ENCODE measurements at regions not wholly inside any gene's neighbourhood (a gene's known extent, or its start where the extent isn't known, plus 50 kb on each side); places are given as distances from the start of the nearest gene placed in this dataset.
"Not testable (repeated sequence)": the region's sequence is repeated elsewhere in the genome, so short reads cannot be mapped to it uniquely, and the experiment has no call there.

DNA sequence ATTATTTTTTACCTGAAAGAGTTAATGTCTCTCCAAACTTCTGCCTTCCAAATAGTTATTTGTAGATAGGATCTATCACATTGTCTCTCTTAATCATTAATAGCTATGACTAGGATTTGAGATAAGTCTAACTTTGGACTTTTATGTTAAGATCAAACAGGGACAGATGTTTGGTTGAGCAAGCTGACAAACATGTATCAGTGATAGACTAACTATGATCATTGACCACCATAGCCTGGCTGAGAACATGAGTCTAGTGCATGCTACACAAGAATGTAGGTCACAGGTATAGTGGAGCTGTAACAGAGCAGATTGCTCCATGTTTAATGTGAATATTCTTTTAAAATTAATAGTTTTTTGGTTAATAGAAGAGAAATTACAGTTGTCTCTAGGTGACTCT, 52.0 kb downstream of the SYT15B start:
- not testable (repeated sequence) for DNase-seq

DNA sequence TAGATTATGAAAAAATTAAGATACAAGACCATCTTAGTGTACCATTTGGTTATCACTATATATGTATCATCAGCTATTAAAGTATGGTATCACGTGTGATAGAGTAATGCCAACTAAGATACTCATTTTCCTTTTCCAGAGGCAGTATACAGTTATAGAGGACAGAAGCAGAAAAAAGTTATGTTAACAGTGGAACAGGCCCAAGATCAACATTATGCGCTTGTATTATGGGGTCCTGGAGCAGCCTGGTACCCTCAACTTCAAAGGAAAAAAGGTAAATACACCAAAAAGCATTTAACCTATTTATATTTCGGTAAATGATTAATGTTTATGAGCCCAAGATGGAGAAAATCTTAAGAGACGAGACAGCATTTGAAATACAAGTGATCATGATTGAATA, 52.9 kb downstream of the SYT15B start:
- not testable (repeated sequence) for DNase-seq

DNA sequence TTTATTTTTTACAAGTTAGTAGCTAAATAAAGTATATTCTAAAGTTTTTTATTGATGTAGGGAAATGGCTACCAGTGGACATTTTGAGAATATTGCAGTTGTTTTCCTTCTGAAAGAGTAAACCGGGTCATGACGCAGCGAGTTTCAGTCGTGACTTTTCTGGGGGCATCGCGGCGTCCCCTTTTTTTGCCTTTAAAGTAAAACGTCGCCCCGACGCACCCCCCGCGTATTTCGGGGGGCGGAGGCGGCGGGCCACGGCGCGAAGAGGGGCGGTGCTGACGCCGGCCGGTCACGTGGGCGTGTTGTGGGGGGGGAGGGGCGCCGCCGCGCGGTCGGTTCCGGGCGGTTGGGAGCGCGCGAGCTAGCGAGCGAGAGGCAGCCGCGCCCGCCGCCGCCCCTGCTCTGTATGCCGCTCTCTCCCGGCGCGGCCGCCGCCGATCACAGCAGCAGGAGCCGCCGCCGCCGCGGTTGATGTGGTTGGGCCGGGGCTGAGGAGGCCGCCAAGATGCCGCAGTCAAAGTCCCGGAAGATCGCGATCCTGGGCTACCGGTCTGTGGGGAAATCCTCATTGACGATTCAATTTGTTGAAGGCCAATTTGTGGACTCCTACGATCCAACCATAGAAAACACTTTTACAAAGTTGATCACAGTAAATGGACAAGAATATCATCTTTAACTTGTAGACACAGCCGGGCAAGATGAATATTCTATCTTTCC, 57.5 kb downstream of the SYT15B start:
- peak; percentile 78 for DNase-seq

DNA sequence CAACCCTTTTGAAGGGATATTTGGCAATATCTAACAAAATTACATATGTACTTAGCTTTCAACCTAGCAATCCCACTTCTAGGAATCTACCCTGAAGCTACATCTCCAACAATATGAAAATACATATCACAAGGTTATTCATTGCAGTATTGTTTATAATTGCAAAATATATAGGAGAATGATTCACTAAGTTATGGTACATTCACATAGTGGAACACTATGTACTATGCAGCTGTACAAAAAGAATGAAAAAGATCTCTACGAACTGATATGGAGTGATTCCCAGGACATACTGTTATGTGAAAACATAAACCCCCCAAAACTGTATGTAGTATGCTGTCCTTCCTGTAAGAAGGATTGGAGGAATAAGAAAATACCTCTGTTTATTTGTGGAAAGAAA, 62.1 kb downstream of the SYT15B start:
- not testable (repeated sequence) for DNase-seq

DNA sequence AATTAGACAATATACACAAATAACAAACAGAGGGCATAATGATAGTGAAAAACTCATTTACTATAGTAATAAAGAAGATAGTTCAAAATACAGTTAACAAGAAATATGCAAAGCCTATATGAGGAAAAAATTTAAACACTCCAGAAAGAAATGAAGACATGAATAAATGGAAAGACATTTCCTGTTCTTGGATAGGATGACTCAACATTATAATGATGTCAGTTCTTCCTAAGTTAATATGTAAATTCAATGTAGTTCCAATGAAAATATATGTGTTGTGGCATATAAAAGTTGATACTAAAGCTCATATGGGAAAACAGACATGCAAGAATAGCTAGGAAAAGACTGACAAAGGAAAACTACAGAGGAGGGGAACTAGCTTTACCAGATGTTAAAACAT, 63.5 kb downstream of the SYT15B start:
- not testable (repeated sequence) for DNase-seq

DNA sequence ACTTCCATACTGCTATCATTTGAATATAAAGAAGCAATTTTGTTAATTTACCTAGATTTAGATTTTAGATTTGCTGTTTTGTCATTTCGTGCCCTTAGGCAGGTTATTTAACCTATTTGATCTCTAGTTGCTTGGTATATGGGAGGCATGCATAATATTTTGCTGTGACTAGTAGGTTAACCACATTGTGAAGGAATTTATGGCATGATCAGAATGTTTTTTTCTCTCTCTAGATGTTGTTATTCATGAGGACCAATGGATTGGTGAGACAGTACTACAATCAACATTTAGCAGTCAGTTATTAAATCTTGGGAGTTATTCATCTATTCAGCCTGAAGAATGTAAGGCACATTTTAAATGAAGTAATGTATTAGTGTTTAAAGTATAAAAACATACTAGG, 67.2 kb downstream of the SYT15B start:
- DNase-seq = not testable (repeated sequence)

DNA sequence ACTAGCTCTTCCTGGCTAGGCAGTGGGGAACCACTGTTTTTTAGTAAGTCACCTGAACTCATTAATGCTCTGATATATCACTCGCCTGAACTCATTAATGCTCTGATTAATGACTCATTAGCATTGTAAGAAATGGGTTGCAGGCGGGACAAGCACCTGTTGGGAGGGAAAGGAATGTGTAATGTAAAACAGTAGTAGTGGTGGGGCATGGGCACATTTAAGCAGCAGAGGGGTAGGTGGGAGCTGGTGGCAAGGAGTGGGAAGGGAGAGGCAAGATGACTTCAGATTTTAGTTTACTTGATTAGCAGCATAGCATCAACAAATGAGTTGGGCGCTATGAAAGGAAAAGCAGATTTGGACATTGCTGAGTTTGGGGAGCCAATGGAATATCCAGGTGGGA, 68.2 kb downstream of the SYT15B start:
- DNase-seq = not testable (repeated sequence)

DNA sequence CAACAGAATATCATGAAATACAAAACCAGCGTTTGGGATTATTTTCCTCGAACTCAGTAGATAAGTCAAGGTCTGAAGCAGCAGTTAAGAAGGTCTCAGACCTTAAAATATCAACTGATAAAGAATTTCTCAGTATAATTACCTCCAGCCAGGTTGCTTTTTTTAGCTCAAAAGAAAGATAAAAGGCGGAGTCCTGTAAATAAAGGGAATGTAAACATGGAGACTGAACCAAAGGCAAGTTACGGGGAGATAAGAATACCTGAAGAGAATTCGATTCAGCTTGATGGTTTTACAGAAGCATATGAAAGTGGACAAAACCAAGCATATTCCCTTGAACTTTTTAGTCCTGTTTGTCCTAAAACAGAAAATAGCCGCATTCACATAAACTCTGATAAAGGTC, 73.1 kb downstream of the SYT15B start:
- DNase-seq = not testable (repeated sequence)

DNA sequence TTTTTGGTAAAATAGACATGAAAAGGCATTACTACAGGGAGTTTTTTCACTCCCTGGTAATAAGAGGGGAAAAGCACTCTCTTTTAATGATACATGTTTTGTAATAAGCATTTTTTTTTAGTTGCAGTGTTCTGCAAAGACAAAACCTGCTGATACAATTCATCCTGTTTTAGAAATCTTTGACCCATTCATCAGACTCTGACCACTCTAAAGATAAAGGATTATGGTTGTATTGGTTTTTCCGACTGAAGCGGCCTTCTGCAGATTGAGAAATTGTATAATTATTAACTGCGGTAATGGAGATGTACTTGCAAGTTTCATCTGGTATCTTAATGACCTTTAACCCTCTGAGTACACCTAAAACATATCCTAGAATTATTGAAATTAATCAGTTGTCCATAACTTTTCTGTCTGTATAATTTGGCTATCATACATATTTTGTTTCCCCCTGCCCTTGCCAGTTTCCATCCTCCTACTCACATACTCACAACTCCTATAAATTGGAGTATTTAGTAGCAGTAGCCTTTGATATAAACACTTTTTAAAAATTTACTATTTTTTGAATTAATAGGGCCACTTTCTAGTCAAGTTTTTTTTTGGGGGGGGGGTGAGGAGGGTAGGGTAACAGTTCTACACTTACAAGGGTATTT, 79.4 kb downstream of the SYT15B start:
- not testable (repeated sequence) for DNase-seq

DNA sequence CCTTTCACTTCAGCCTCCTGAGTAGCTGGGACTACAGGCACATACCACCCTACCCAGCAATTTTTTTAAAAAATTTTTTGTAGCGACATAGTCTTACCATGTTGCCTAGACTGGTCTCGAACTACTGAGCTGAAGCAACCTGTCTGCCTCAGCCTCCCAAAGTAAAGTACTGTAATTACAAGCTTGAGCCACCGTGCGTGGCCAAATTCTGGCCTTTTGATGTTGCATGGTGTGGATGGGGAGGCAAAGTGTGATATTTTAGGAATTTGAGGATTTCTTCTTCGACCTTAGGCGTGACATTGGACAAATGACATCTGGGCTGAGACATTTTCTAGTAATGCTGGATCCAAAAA, 81.8 kb downstream of the SYT15B start:
- not testable (repeated sequence) for DNase-seq

DNA sequence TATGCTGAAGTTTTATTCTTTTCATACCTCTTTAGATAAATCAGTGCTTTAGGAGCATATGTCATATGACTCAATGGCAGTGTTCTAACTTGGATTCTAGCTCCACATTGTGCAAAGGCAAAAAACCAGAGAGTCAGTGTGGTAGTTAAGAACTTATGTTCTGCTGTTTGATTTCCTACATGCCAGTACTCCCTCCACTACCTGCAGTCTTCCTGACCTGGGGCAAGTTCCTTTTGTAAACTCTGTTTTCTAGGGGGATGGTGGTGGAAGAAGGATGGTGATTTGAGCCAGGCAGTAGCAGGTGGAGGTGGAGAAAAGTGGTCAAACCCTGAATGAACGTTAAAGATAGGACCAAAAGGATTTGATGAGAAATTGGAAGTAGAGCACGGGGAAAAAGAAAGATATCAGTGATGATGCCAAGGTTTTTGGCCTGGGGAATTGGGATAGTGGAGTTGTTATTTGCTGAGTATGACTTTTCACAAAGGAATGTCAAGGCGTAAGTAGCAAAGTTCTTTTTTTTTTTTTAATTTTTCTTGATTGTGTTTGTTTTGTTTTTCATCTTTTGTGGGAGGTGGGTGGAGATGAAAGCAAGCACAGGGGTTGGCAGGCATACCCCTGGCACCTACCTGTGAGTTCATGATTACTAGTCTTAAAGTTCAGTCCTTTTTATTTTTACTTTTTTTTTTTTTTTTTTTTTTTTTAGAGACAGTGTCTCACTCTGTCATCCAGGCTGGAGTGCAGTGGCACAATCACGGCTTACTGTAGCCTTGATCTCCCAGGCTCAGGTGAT, 82.3 kb downstream of the SYT15B start:
- DNase-seq = not testable (repeated sequence)

DNA sequence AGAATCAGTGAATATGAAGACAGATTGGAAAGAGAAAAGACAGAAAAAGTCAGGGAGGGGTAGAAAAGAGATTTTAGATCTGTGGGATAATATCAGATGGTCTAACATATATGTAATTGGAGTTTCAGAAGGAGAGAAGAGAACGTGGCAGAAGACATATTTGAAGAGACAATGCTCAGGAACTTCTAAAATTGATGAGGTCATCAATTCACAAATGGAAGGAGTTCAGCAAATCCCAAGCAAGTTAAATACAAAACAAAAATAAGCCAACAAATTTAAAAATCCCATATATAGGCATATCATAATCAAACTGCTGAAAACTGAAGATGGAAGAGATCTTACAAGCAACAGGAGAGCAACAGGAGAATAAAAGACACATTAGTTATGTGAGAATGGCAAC, 87.3 kb downstream of the SYT15B start:
- DNase-seq = not testable (repeated sequence)

DNA sequence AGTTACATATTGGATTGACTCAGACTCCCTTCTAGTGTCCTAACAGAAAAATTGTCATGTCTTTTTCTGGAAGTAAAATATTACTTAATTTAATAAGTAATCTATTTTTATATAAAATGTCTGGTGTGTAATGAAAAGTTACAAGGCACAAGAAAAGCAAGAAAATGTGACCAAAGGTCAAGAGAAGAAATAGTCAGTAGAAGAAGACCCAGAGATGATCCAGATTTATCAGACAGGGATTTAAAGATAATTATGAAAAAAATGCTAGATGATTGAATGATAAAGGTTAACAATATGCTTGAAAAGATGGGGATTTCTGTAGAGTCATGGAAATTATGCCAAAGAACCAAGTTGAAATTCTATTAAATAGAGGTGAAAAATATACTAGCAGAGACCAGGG, 87.8 kb downstream of the SYT15B start:
- not testable (repeated sequence) for DNase-seq

DNA sequence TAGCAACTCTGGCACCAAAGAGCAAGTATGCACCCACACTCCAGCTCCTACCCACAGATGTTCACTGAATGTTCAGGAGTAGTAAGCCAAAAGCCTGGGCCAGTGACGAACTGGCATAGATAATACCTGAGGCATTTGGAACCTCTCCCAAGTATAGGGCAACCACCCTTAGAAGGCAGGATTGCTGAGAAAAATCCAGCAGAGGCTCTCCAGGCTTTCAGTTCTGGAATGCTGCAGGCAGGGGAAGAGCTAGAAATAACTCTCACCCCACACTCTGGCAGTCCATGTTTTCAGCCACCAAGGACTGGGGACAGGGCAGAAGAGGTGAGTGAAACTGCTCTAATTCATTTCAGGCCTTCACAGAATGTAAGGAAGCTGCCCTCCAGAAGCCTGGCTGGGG, 90.3 kb downstream of the SYT15B start:
- DNase-seq = not testable (repeated sequence)

DNA sequence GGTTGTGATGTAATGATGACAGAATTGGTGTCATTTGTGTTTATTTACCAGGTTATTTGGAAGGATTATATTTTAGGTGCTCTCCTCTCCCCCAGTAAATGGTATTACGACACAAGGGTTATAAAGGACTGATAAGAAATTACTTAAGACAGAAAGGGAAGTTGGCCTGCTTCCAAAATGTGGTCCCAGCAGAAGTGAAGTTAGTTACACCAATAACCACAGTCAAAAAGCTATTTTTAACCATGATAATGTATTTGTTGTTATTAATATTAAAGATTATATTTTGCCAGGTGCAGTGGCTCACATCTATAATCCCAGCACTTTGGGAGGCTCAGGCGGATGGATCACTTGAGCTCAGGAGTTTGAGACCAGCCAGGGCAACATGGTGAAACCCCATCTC, 92.5 kb downstream of the SYT15B start:
- not testable (repeated sequence) for DNase-seq

DNA sequence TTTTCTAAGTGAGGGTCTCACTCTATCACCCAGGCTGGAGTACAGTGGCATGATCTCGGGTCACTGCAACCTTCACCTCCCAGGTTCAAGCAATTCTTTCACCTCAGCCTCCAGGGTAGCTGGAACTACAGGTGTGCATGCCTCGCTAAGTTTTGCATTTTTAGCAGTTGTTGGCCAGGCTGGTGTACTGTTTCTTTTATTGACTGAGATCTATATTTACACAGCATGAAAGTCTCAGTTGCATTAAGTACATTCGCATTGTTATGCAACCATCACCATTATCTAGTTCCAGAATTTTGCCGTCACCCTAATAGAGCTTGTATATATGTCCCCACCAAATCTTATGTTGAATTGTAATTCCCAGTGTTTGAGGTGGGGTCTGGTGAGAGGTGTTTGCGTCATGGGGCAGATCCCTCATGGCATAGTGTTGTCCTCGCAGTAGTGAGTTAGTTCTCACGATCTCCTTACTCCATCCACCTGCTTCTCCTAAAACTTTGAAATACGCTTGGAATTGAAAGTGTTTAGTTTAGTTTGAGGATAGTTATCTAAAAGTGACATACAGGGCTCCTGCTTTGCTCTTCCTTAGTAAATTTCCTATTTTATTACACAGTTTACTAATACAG, 101.3 kb downstream of the SYT15B start:
- DNase-seq = not testable (repeated sequence)

DNA sequence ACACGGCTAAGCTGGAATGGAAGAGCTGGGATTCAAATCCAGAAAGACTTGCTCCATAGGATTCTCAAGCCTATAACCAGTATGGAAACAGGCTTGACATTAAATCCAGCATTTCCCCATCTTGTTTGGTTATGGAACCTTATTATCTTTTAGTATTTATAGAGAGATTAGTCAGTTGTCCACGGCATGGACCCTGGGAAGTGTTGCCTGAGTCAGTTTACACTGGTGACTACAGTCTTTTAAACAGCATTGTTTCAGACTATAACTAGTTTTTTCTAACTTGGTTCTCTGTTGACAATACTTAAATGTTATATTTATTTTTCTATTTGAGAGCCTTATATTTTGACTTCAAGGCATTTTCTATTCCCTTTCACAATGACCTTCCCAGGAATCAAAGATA, 106.7 kb downstream of the SYT15B start:
- DNase-seq = not testable (repeated sequence)

DNA sequence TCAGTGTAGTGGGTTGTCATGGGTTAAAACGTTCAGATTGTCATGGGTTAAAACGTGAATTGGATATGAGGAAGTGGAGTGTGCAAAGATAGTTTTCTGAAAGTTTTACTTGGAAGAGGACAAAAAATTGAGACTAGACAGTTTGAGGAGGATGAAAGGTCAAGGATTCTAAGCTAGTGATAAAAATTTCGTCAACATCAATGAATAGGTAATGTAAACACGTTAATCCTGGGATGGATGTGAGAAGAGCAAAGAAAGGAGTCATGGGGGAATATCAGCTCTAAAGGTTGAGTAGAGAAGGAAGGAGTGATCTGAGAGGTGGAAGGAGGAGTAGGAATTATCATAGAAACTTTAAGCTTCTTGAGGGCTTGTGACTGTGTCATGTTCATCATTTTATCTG, 109.2 kb downstream of the SYT15B start:
- not testable (repeated sequence) for DNase-seq

DNA sequence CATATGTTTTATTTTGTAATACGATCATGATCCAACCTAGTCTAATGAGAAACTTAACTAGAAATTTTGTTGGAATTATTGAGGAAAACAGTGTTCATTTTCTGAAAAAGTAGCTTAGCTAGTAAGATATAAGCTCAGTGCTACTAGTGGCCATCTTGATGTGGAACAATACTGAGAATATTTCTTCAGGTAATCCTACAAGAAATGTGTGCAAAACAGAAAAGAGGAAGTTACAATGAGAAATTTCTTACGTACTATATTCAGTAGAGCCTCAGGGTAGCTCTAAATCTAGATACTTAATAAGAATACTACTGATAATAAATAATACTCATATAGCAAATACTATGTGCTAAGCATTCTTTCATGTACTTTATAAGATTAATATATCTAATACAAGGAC, 114.8 kb downstream of the SYT15B start:
- DNase-seq = not testable (repeated sequence)

DNA sequence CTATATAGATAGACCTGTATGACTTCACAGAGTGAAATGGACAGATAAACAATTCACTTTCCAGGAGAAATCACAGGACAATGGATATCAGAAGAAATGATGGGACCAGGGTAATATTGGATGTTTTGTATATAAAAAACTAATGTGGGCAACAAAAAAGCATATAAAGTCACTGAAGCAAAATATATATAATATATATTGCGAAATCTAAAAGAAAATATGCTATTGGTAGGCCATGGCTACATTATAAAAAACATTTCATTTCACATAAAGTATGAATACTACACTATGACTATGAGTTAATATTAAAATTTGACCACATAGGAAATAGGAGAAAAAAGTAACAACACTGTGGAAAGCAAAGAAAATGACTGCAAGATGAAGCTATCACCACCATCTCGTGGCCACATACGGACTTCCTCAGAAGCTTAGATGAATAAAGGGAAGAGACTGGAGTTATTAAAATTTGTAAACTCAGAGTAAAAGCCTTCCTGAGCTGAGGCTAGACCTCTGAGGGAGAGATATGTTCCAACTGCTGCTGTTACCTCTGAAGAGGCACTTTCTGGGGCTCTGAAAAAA, 115.8 kb downstream of the SYT15B start:
- not testable (repeated sequence) for DNase-seq

DNA sequence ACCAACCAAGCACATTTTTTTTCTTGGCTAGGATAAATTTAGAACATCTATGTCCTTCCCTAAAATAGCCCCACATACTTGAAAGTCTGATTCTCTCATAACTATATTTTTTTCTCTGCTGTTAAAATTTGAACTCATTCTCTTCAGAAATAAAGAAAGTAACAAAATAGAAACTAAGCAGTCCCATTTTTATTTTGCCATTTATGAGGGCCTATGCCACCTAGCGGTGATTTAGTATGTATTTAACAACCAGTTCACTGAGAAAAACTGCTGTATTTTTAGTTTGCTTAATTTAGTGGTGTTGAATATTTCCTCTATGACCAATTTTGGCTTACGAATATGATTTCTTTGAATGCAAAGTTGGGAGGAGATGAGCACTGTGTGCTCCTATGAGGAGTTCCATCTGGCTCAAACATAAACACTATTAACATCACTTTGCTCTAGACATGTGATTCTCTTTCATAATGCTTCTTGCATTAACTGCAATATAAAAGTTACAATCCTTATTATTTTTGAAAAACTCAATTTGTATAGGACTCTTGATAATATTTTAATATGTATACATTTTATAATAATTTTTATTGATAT, 116.6 kb downstream of the SYT15B start:
- peak; percentile 46 for DNase-seq

DNA sequence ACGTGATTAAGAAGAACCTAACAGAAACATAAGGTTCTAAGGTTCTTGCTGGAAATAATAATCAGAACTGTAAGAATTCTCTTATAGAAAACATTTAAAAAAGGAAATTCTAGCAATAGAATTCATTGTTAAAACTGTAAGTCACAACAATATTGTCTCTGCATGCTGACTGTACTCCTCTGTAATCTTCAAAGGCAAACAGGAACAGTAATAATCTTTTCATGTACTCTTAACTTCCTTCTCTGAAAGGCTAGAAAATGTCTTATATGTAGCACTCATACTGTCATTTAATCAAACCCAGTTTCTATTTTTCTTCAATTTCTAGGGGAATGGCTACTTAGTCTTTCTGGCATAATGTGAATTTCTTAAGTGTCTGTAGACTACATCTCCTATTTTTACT, 103.5 kb upstream of the AGAP9 start:
- DNase-seq = not testable (repeated sequence)

DNA sequence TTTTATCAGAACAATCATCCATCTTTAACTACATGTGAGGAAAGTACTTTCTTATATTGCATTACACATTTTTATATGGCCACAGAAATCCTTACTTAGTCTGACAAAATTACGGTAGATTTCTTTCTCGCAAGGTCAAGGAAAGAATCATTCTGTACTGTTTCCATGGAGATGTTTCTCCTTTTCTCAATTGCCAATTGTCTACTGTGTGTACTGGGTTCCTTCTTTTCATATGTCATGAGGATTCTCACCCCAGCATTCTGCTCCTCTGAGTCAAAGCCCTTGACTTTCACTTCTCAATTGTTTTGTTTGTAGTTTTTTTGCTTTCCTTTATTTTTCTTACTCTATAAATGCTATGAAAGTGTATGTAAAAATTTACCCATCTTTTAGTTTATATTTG, 99.3 kb upstream of the AGAP9 start:
- DNase-seq = not testable (repeated sequence)

Measured in CD4-positive, alpha-beta T cell treated with Interleukin-17A for 1 hour (primary cell).